Neural crest cell (in vitro differentiated cells): ENCODE measurements at regions not wholly inside any gene's neighbourhood (a gene's known extent, or its start where the extent isn't known, plus 50 kb on each side); places are given as distances from the start of the nearest gene placed in this dataset.
"Not testable (repeated sequence)": the region's sequence is repeated elsewhere in the genome, so short reads cannot be mapped to it uniquely, and the experiment has no call there.

ENCODE experiments used
- DNase-seq: peaks from one replicate; pipeline ENCODE4 v3.0.0; 2021; ENCODE audit warnings: low read depth, mixed read lengths, low spot score
- H3K27ac Mint-ChIP-seq: one replicate; pipeline ENCODE4 v1.8.0; 2021; ENCODE audit warnings: mild to moderate bottlenecking, mixed read lengths; ENCODE audit not compliant: unreplicated experiment
- H3K27me3 Mint-ChIP-seq: 2 replicates; pipeline ENCODE4 v1.8.0; 2021; ENCODE audit warnings: low read depth, mild to moderate bottlenecking, mixed read lengths
- H3K36me3 Mint-ChIP-seq: 2 replicates; pipeline ENCODE4 v1.8.0; 2021; ENCODE audit warnings: low read depth, mild to moderate bottlenecking, mixed read lengths
- H3K4me1 Mint-ChIP-seq: 2 replicates; pipeline ENCODE4 v1.8.0; 2021; ENCODE audit warnings: mixed read lengths
- H3K4me3 Mint-ChIP-seq: one replicate; pipeline ENCODE4 v1.8.0; 2021; ENCODE audit warnings: mild to moderate bottlenecking, mixed read lengths
- H3K9me3 Mint-ChIP-seq: 2 replicates; pipeline ENCODE4 v1.8.0; 2021; ENCODE audit warnings: mixed read lengths
- CTCF ChIP-seq: fragments of 200-600 bp; sonication (generic); conservative IDR thresholded peaks from 2 replicates; pipeline ENCODE4 v1.5.0; 2021; ENCODE audit warnings: antibody characterized with exemption, mild to moderate bottlenecking

GRCh38 chr17:68102318-68102758 is 66.8 kb downstream of the KPNA2 start:
- no peak for TF ChIP-seq CTCF
- Mint-ChIP-seq H3K36me3 (peaks cover 6% of the 10 kb centered on the region), H3K27ac (peak overlapping the region; percentile 54), H3K4me1 (peaks cover 22% of the 10 kb centered on the region), H3K4me3 (peak overlapping the region; percentile 89), H3K27me3 (peaks cover 11% of the 10 kb centered on the region), H3K9me3 (peaks cover under 1% of the 10 kb centered on the region)
- no peak for DNase-seq

DNA sequence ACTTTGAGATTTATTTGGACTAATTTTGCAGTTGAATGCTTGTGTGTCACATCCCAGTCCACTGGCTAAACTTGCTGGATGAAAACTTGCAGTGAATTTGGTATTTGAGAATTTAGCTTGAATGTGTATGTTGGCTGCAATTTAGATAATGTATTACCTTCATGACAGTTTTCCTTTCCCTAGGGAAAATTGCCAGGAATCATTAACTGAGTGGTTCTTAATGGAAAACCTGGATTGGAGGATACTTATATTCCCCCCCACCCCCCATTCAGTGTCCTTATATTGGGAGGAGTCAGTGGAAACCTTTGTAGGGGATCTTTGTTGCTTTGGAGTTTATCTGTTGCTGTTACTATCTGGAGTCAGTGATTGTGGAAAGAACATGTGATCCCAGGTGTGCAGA is 67.6 kb downstream of the KPNA2 start:
- Mint-ChIP-seq H3K27ac (no peak overlapping the region), H3K4me3 (peak overlapping the region; percentile 89), H3K9me3 (peaks cover 2% of the 10 kb centered on the region), H3K36me3 (peaks cover 9% of the 10 kb centered on the region), H3K27me3 (peaks cover 11% of the 10 kb centered on the region), H3K4me1 (peaks cover 22% of the 10 kb centered on the region)
- DNase-seq, result no peak
- TF ChIP-seq CTCF, result no peak

DNA sequence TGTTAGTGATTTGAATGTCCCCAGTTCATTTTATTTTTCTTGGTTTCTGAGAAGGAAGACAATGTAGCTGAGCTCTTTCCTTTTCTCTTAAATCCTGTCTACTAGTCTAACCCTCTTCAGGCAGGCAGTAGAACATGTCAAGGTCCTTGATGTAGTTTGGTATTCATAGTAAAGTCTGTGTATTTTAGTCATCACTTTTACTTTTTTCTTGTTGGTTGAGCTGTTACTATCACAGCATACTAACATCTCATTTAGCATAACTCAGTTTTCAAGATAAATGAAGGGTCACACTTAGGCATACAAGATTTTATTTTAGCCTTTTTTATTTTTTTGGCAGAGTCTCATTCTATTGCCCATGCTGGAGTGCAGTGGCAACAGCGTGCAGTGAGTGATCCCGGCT is 70.5 kb downstream of the KPNA2 start:
- no peak overlapping the region for H3K27ac Mint-ChIP-seq
- H3K27me3 Mint-ChIP-seq, result peaks cover 11% of the 10 kb centered on the region

DNA sequence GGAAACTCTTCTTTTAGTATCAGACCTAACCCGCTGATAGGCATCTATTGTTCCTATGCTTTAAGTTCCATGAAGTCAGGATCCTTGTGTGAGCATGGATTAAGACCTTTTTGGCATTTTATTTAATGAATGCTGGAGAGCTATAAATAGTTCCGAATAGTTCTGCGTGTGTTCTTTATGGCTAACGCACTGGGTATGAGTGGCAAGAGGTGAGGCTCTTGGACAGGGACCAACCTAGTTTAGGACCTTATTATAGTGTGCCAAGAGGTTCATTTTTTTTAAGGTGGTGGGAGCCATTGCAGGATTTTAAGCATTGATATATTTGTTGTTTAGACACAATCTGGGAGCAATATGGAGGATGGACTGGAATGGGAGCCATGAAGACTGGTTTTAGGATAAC is 71.8 kb downstream of the KPNA2 start:
- peaks cover 17% of the 10 kb centered on the region for H3K4me1 Mint-ChIP-seq
- peaks cover 15% of the 10 kb centered on the region for H3K36me3 Mint-ChIP-seq

More for the DNA sequence above, 70.5 kb downstream of the KPNA2 start:
- Mint-ChIP-seq H3K9me3 (peaks cover 2% of the 10 kb centered on the region), H3K4me3 (peak overlapping the region; percentile 23), H3K4me1 (peaks cover 22% of the 10 kb centered on the region), H3K36me3 (peaks cover 15% of the 10 kb centered on the region)
- TF ChIP-seq CTCF, result no peak
- no peak for DNase-seq

GRCh38 chr17:68108313-68109000 is 72.9 kb downstream of the KPNA2 start:
- no peak overlapping the region for H3K27ac Mint-ChIP-seq
- H3K9me3 Mint-ChIP-seq, result peaks cover 2% of the 10 kb centered on the region
- H3K36me3 Mint-ChIP-seq, result peaks cover 15% of the 10 kb centered on the region
- no peak for TF ChIP-seq CTCF
- no peak for DNase-seq
- H3K27me3 Mint-ChIP-seq, result peaks cover under 1% of the 10 kb centered on the region
- H3K4me3 Mint-ChIP-seq, result no peak overlapping the region
- H3K4me1 Mint-ChIP-seq, result peaks cover 6% of the 10 kb centered on the region

More for the DNA sequence above, 71.8 kb downstream of the KPNA2 start:
- Mint-ChIP-seq H3K9me3 (peaks cover 2% of the 10 kb centered on the region), H3K27ac (no peak overlapping the region), H3K27me3 (peaks cover 5% of the 10 kb centered on the region), H3K4me3 (no peak overlapping the region)
- TF ChIP-seq CTCF, result no peak
- DNase-seq, result no peak

GRCh38 chr17:68109404-68109803 is 73.9 kb downstream of the KPNA2 start:
- not testable (repeated sequence) for H3K27me3 Mint-ChIP-seq, H3K9me3 Mint-ChIP-seq, H3K4me1 Mint-ChIP-seq, H3K27ac Mint-ChIP-seq, H3K4me3 Mint-ChIP-seq, DNase-seq
- H3K36me3 Mint-ChIP-seq, result peaks cover 16% of the 10 kb centered on the region

- H3K4me3 Mint-ChIP-seq, H3K27me3 Mint-ChIP-seq, H3K9me3 Mint-ChIP-seq, H3K27ac Mint-ChIP-seq, H3K4me1 Mint-ChIP-seq, DNase-seq: not testable (repeated sequence)
- H3K36me3 Mint-ChIP-seq, result peaks cover 29% of the 10 kb centered on the region
Measured at GRCh38 chr17:68116211-68116610, 80.7 kb downstream of the KPNA2 start.
